NCI-H1436 (cell line): ENCODE measurements at regions not wholly inside any gene's neighbourhood (a gene's known extent, or its start where the extent isn't known, plus 50 kb on each side); places are given as distances from the start of the nearest gene placed in this dataset.

Experiments
- DNase-seq: peaks from one replicate; lab custom pipeline; 2025; lab: John Stamatoyannopoulos, UW

GRCh38 chr2:120658042-120658769, 77.5 kb upstream of the GLI2 start:
- DNase-seq: no peak

- no peak for DNase-seq
Observed at GRCh38 chr2:120658770-120659158, 76.9 kb upstream of the GLI2 start.

GRCh38 chr2:120659275-120659977, 76.2 kb upstream of the GLI2 start:
- DNase-seq: no peak

- DNase-seq: no peak
Observed at GRCh38 chr2:120660056-120660694, 75.5 kb upstream of the GLI2 start.

- no peak for DNase-seq
Observed at GRCh38 chr2:120660771-120661459, 74.8 kb upstream of the GLI2 start.

- DNase-seq: no peak
Observed at GRCh38 chr2:120661551-120661950, 74.1 kb upstream of the GLI2 start.

- DNase-seq: no peak
Observed at GRCh38 chr2:120662046-120662445, 73.6 kb upstream of the GLI2 start.

GRCh38 chr2:120662746-120663145, 72.9 kb upstream of the GLI2 start:
- no peak for DNase-seq

- no peak for DNase-seq
Observed at GRCh38 chr2:120666433-120666832, 69.2 kb upstream of the GLI2 start.

- no peak for DNase-seq
Observed at GRCh38 chr2:120667981-120668380, 67.7 kb upstream of the GLI2 start.

- peak; percentile 15 for DNase-seq
Observed at GRCh38 chr2:120669121-120669952, 66.3 kb upstream of the GLI2 start.

- no peak for DNase-seq
Observed at GRCh38 chr2:120669971-120670370, 65.7 kb upstream of the GLI2 start.

- DNase-seq: no peak
Observed at GRCh38 chr2:120670371-120670770, 65.3 kb upstream of the GLI2 start.

- no peak for DNase-seq
Observed at GRCh38 chr2:120670771-120671480, 64.7 kb upstream of the GLI2 start.

GRCh38 chr2:120672526-120673204, 63.0 kb upstream of the GLI2 start:
- DNase-seq: no peak

GRCh38 chr2:120673205-120673550, 62.5 kb upstream of the GLI2 start:
- DNase-seq: no peak

- DNase-seq: no peak
Observed at GRCh38 chr2:120673571-120674061, 62.1 kb upstream of the GLI2 start.

GRCh38 chr2:120674246-120675170, 61.2 kb upstream of the GLI2 start:
- DNase-seq: no peak

GRCh38 chr2:120675460-120676130, 60.1 kb upstream of the GLI2 start:
- no peak for DNase-seq
